ENCODE measurements at regions not wholly inside any gene's neighbourhood (a gene's known extent, or its start where the extent isn't known, plus 50 kb on each side); places are given as distances from the start of the nearest gene placed in this dataset.

DNA sequence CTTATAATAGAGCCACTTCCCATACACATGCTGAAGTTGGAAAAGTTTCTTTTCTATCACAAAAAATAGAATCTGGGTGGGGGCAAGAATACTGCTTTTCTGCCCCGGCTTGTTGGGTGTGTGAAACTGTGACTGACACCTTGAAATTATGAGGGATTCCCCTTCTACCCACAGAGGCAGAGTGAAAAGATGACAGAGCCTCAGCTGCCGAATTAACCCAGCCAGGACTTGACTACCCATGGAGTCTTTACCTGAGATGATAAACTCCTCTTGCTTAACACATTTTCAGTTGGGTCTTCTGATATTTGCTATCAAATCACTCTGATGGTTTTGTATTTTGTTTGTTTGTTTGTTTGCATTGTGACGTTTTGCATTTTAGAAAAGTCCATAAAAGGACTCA, 66.0 kb upstream of the PMAIP1 start:
- Histone ChIP-seq H3K9me3 (ENCODE audit: control insufficient read depth in 1 of 2, insufficient read depth in 1 of 2, low read length in 2 of 2) (no peaks in the 10 kb centered on the region), H3K27me3 (ENCODE audit: control insufficient read depth in 1 of 2, insufficient read depth in 2 of 2, low read length in 2 of 2) (no peaks in the 10 kb centered on the region), H3K4me3 (ENCODE audit: low read length) (no peak overlapping the region), H3K4me1 (ENCODE audit: insufficient read depth, low read length) (no peaks in the 10 kb centered on the region), H3K36me3 (ENCODE audit: insufficient read depth, low read length) (no peaks in the 10 kb centered on the region), H3K27ac (ENCODE audit: low read depth in 1 of 2, low read length in 2 of 2) (no peak overlapping the region)
- no peaks in the 10 kb centered on the region for H3K36me3 Mint-ChIP-seq (ENCODE audit: low read depth)
- intact Hi-C loops (cut with DNase I, micrococcal nuclease), result no loop called here
- no peaks in the 10 kb centered on the region for H3K9me3 Mint-ChIP-seq
- CTCF ChIA-PET, result no interaction called here
- no peak overlapping the region for H3K27ac Mint-ChIP-seq
- no peaks in the 10 kb centered on the region for H3K27me3 Mint-ChIP-seq
- POLR2A ChIA-PET, result no interaction called here
- H3K4me1 Mint-ChIP-seq (ENCODE audit: low read depth), result no peaks in the 10 kb centered on the region
- TF ChIP-seq, protein P1, sequence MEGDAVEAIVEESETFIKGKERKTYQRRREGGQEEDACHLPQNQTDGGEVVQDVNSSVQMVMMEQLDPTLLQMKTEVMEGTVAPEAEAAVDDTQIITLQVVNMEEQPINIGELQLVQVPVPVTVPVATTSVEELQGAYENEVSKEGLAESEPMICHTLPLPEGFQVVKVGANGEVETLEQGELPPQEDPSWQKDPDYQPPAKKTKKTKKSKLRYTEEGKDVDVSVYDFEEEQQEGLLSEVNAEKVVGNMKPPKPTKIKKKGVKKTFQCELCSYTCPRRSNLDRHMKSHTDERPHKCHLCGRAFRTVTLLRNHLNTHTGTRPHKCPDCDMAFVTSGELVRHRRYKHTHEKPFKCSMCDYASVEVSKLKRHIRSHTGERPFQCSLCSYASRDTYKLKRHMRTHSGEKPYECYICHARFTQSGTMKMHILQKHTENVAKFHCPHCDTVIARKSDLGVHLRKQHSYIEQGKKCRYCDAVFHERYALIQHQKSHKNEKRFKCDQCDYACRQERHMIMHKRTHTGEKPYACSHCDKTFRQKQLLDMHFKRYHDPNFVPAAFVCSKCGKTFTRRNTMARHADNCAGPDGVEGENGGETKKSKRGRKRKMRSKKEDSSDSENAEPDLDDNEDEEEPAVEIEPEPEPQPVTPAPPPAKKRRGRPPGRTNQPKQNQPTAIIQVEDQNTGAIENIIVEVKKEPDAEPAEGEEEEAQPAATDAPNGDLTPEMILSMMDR (IDR thresholded peaks at IDR 0.05), result no peak
- ATAC-seq (ENCODE audit: poor library complexity), result no peak
- no peak for DNase-seq
- no peak overlapping the region for H3K4me3 Mint-ChIP-seq

DNA sequence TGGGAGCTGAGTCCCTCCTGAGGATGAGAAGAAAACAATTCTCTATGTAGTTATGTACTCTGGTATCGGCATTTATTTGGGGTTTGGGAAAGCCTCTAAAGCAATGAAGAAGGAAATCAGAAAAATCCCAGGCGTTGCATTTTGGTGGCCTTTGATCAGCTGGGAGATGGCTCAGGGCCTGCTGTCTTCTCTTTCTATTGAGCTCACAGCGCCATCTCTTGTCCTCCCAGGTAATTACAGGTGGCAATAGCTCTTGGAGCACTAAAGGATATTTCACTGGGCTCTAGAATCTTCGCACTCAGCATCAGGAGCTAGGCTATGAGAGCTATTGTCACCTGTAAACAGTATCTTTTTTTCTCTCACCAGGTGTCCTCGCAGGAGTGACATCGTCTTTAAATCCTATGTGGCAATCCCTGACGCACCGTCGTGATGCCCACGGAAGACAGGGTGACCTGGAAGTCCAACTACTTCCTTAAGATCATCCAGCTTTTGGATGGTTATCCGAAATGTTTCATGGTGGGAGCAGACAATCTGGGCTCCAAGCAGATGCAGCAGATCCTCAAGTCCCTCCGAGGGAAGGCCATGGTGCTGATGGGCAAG, 76.1 kb upstream of the PMAIP1 start:
- Mint-ChIP-seq H3K4me3 (no peak overlapping the region), H3K9me3 (no peaks in the 10 kb centered on the region), H3K36me3 (ENCODE audit: low read depth) (no peaks in the 10 kb centered on the region), H3K27ac (no peak overlapping the region), H3K27me3 (peaks cover 8% of the 10 kb centered on the region), H3K4me1 (ENCODE audit: low read depth) (no peaks in the 10 kb centered on the region)
- Histone ChIP-seq H3K27ac (ENCODE audit: low read depth in 1 of 2, low read length in 2 of 2) (no peak overlapping the region), H3K4me3 (ENCODE audit: low read length) (no peak overlapping the region), H3K36me3 (ENCODE audit: insufficient read depth, low read length) (no peaks in the 10 kb centered on the region), H3K9me3 (ENCODE audit: control insufficient read depth in 1 of 2, insufficient read depth in 1 of 2, low read length in 2 of 2) (no peaks in the 10 kb centered on the region), H3K4me1 (ENCODE audit: insufficient read depth, low read length) (no peaks in the 10 kb centered on the region), H3K27me3 (ENCODE audit: control insufficient read depth in 1 of 2, insufficient read depth in 2 of 2, low read length in 2 of 2) (no peaks in the 10 kb centered on the region)
- ATAC-seq (ENCODE audit: poor library complexity) (no peak), DNase-seq (peak in 5 of 14 experiments; percentile 1 to 32 (median 23))
- CTCF ChIA-PET, result no interaction called here
- intact Hi-C loops (cut with DNase I, micrococcal nuclease), result no loop called here
- POLR2A ChIA-PET, result no interaction called here
- TF ChIP-seq, protein P1 (IDR thresholded peaks at IDR 0.05), result no peak

DNA sequence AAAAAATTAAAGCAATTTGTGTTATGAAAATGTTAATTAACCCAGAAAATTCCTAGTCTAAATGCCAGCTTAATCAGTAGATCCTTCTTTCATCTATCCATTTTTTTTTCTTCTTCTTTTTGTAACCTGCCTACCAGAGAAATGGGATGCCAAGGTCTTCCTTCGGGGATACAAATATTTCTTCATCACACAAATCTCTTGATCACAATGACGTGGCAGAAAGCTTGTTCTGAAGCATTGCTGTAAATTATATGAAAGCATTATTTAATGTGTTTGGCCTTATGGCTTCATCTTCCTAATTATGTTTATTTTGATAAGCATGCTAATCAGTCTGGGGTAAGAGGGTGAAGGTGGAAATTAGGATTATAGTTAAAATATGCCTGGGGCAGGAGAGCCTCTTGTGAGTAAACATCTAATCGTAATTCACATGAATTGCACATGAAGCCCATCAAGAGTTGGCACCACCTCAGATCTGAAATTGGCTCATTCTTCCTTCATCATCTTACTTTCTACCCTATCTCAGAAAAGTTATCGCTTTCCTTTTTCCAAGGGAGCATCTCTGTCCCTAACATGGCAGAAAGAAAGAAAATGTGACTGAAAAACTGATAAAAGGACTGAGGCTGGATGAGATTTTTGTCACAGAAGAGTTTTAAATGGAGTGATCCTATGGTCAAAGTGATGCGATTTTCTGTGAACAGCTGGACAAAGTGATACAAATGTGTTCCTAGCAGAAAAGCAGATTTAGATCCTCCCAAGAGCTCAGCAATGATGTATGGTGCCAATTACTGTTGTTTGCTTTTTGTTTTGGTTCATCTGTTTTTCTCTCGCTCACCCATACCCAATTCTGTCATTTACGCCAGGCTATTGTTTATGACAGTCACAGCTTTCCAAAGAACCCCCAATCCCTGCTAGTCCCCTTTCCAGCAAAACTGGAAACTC, 76.9 kb upstream of the PMAIP1 start:
- Histone ChIP-seq H3K9me3 (ENCODE audit: control insufficient read depth in 1 of 2, insufficient read depth in 1 of 2, low read length in 2 of 2) (no peaks in the 10 kb centered on the region), H3K27me3 (ENCODE audit: control insufficient read depth in 1 of 2, insufficient read depth in 2 of 2, low read length in 2 of 2) (no peaks in the 10 kb centered on the region), H3K36me3 (ENCODE audit: insufficient read depth, low read length) (no peaks in the 10 kb centered on the region), H3K27ac (ENCODE audit: low read depth in 1 of 2, low read length in 2 of 2) (no peak overlapping the region), H3K4me3 (ENCODE audit: low read length) (no peak overlapping the region), H3K4me1 (ENCODE audit: insufficient read depth, low read length) (no peaks in the 10 kb centered on the region)
- H3K27me3 Mint-ChIP-seq, result peaks cover 13% of the 10 kb centered on the region
- H3K36me3 Mint-ChIP-seq (ENCODE audit: low read depth), result no peaks in the 10 kb centered on the region
- H3K4me3 Mint-ChIP-seq, result no peak overlapping the region
- CTCF ChIA-PET, result no interaction called here
- no peak for ATAC-seq (ENCODE audit: poor library complexity)
- TF ChIP-seq, protein P1 (IDR thresholded peaks at IDR 0.05), result no peak
- no peaks in the 10 kb centered on the region for H3K4me1 Mint-ChIP-seq (ENCODE audit: low read depth)
- no peak overlapping the region for H3K27ac Mint-ChIP-seq
- DNase-seq, result no peak
- H3K9me3 Mint-ChIP-seq, result no peaks in the 10 kb centered on the region
- intact Hi-C loops (cut with DNase I, micrococcal nuclease), result no loop called here
- POLR2A ChIA-PET, result no interaction called here

Measured in CD4-positive, alpha-beta T cell (primary cell).